H4 (cell line): ENCODE measurements at regions not wholly inside any gene's neighbourhood (a gene's known extent, or its start where the extent isn't known, plus 50 kb on each side); places are given as distances from the start of the nearest gene placed in this dataset.
"Not testable (repeated sequence)": the region's sequence is repeated elsewhere in the genome, so short reads cannot be mapped to it uniquely, and the experiment has no call there.

Experiments used
- DNase-seq: peaks from one replicate; pipeline ENCODE4 v3.0.0-alpha.2; 2015; ENCODE audit warnings: low spot score

GRCh38 chr2:184444217-184444616 is 154.1 kb upstream of the ZNF804A start:
- DNase-seq, result no peak

- DNase-seq, result no peak
Measured at GRCh38 chr2:184444623-184445223, 153.6 kb upstream of the ZNF804A start.

GRCh38 chr2:184449760-184450159 is 148.6 kb upstream of the ZNF804A start:
- no peak for DNase-seq

- no peak for DNase-seq
Measured at GRCh38 chr2:184452907-184453306, 145.4 kb upstream of the ZNF804A start.

GRCh38 chr2:184455624-184456023 is 142.7 kb upstream of the ZNF804A start:
- no peak for DNase-seq

- not testable (repeated sequence) for DNase-seq
Measured at GRCh38 chr2:184456693-184457092, 141.6 kb upstream of the ZNF804A start.

GRCh38 chr2:184463102-184463865 is 135.0 kb upstream of the ZNF804A start:
- DNase-seq, result no peak

GRCh38 chr2:184463866-184464248 is 134.5 kb upstream of the ZNF804A start:
- DNase-seq, result no peak

- no peak for DNase-seq
Measured at GRCh38 chr2:184468826-184469225, 129.5 kb upstream of the ZNF804A start.

GRCh38 chr2:184472481-184472880 is 125.8 kb upstream of the ZNF804A start:
- DNase-seq, result no peak

GRCh38 chr2:184481865-184482264 is 116.5 kb upstream of the ZNF804A start:
- no peak for DNase-seq

GRCh38 chr2:184498936-184499335 is 99.4 kb upstream of the ZNF804A start:
- DNase-seq, result no peak

GRCh38 chr2:184504252-184504651 is 94.1 kb upstream of the ZNF804A start:
- no peak for DNase-seq

GRCh38 chr2:184507254-184507653 is 91.1 kb upstream of the ZNF804A start:
- DNase-seq, result no peak

GRCh38 chr2:184517402-184517801 is 80.9 kb upstream of the ZNF804A start:
- DNase-seq, result no peak

- DNase-seq, result no peak
Measured at GRCh38 chr2:184520441-184520840, 77.9 kb upstream of the ZNF804A start.

GRCh38 chr2:184523732-184524131 is 74.6 kb upstream of the ZNF804A start:
- DNase-seq, result no peak

- no peak for DNase-seq
Measured at GRCh38 chr2:184524551-184525382, 73.6 kb upstream of the ZNF804A start.

GRCh38 chr2:184527058-184527457 is 71.3 kb upstream of the ZNF804A start:
- DNase-seq, result no peak

GRCh38 chr2:184528119-184528518 is 70.2 kb upstream of the ZNF804A start:
- no peak for DNase-seq

GRCh38 chr2:184530239-184530638 is 68.1 kb upstream of the ZNF804A start:
- DNase-seq, result no peak

GRCh38 chr2:184530959-184531358 is 67.4 kb upstream of the ZNF804A start:
- DNase-seq, result no peak

GRCh38 chr2:184532551-184532950 is 65.8 kb upstream of the ZNF804A start:
- no peak for DNase-seq
